ENCODE measurements at regions not wholly inside any gene's neighbourhood (a gene's known extent, or its start where the extent isn't known, plus 50 kb on each side); places are given as distances from the start of the nearest gene placed in this dataset.

- no peak for TF ChIP-seq CTCF (IDR thresholded peaks at IDR 0.05; ENCODE audit: insufficient read depth, missing control alignments)
- no peak for DNase-seq (ENCODE audit: insufficient read length, low spot score)
- FAIRE-seq = no peak
Observed at GRCh38 chr3:162337630-162338029, 841.0 kb downstream of the OTOL1 start.

GRCh38 chr3:162338514-162338913 lies 841.9 kb downstream of the OTOL1 start:
- TF ChIP-seq CTCF (IDR thresholded peaks at IDR 0.05; ENCODE audit: insufficient read depth, missing control alignments) = no peak
- DNase-seq (ENCODE audit: insufficient read length, low spot score) (no peak), FAIRE-seq (no peak)

- no peak for TF ChIP-seq CTCF (IDR thresholded peaks at IDR 0.05; ENCODE audit: insufficient read depth, missing control alignments)
- no peak for FAIRE-seq
- no peak for DNase-seq (ENCODE audit: insufficient read length, low spot score)
Observed at GRCh38 chr3:162348912-162349311, 852.3 kb downstream of the OTOL1 start.

GRCh38 chr3:162353414-162353813 lies 856.8 kb downstream of the OTOL1 start:
- DNase-seq (ENCODE audit: insufficient read length, low spot score) = no peak
- no peak for FAIRE-seq
- no peak for TF ChIP-seq CTCF (IDR thresholded peaks at IDR 0.05; ENCODE audit: insufficient read depth, missing control alignments)

GRCh38 chr3:162354356-162354755 lies 857.7 kb downstream of the OTOL1 start:
- no peak for TF ChIP-seq CTCF (IDR thresholded peaks at IDR 0.05; ENCODE audit: insufficient read depth, missing control alignments)
- FAIRE-seq (no peak), DNase-seq (ENCODE audit: insufficient read length, low spot score) (no peak)

GRCh38 chr3:162365066-162365719 lies 868.6 kb downstream of the OTOL1 start:
- no peak for FAIRE-seq
- DNase-seq (ENCODE audit: insufficient read length, low spot score) = no peak
- TF ChIP-seq CTCF (IDR thresholded peaks at IDR 0.05; ENCODE audit: insufficient read depth, missing control alignments) = no peak

GRCh38 chr3:162366166-162366766 lies 869.7 kb downstream of the OTOL1 start:
- no peak for FAIRE-seq
- DNase-seq (ENCODE audit: insufficient read length, low spot score) = no peak
- no peak for TF ChIP-seq CTCF (IDR thresholded peaks at IDR 0.05; ENCODE audit: insufficient read depth, missing control alignments)
